ENCODE measurements at regions not wholly inside any gene's neighbourhood (a gene's known extent, or its start where the extent isn't known, plus 50 kb on each side); places are given as distances from the start of the nearest gene placed in this dataset.

- DNase-seq: no peak
- Histone ChIP-seq H3K4me3 (no peak overlapping the region), H3K27ac (no peak overlapping the region), H3K36me3 (no peaks in the 10 kb centered on the region), H3K4me1 (peaks cover 0 to 3% (median 0%) of the 10 kb centered on the region in 6 donors), H3K9me3 (no peaks in the 10 kb centered on the region), H3K27me3 (replicated peaks in 1 of 7) (peaks cover 0 to 50% (median 0%) of the 10 kb centered on the region in 7 donors)
- no peak for TF ChIP-seq CTCF (IDR thresholded peaks at IDR 0.05 in 8 of 11, conservative IDR thresholded peaks at IDR 0.05 in 3 of 11)
- no peak for TF ChIP-seq POLR2A (IDR thresholded peaks at IDR 0.05)
- no peak for TF ChIP-seq POLR2AphosphoS5 (IDR thresholded peaks at IDR 0.05)
- WGBS, 5 donors: 80 to 95% (median 89%) methylated on average over 2 of the region's 2 CpGs
- intact Hi-C loops (cut with DNase I; ENCODE audit: low total_unique reads): loop anchor here (5.0 kb wide), 1 partner anchor 202 kb away; the partner anchor contains the start of gene MGAT5B
Measured at GRCh38 chr17:77068915-77069314, 71.9 kb upstream of the SEC14L1 start.

GRCh38 chr17:77070888-77071279 lies 69.9 kb upstream of the SEC14L1 start:
- intact Hi-C loops (cut with DNase I; ENCODE audit: low total_unique reads): no loop called here
- no peak overlapping the region for H3K27ac ChIP-seq
- no peaks in the 10 kb centered on the region for H3K36me3 ChIP-seq
- peaks cover 0 to 62% (median 0%) of the 10 kb centered on the region in 7 donors for H3K27me3 ChIP-seq (replicated peaks in 1 of 7)
- peaks cover 0 to 3% (median 0%) of the 10 kb centered on the region in 6 donors for H3K4me1 ChIP-seq
- no peaks in the 10 kb centered on the region for H3K9me3 ChIP-seq
- WGBS, 5 donors: 76 to 91% (median 80%) methylated on average over 6 of the region's 6 CpGs
- DNase-seq: no peak
- H3K4me3 ChIP-seq: no peak overlapping the region
- no peak for TF ChIP-seq POLR2AphosphoS5 (IDR thresholded peaks at IDR 0.05)
- TF ChIP-seq CTCF (IDR thresholded peaks at IDR 0.05 in 8 of 11, conservative IDR thresholded peaks at IDR 0.05 in 3 of 11): no peak
- TF ChIP-seq POLR2A (IDR thresholded peaks at IDR 0.05): no peak

- intact Hi-C loops (cut with DNase I; ENCODE audit: low total_unique reads): no loop called here
- peaks cover 0 to 53% (median 0%) of the 10 kb centered on the region in 7 donors for H3K27me3 ChIP-seq (replicated peaks in 1 of 7)
- H3K9me3 ChIP-seq: no peaks in the 10 kb centered on the region
- H3K4me1 ChIP-seq: no peaks in the 10 kb centered on the region
- H3K36me3 ChIP-seq: no peaks in the 10 kb centered on the region
- no peak for DNase-seq
- H3K27ac ChIP-seq: no peak overlapping the region
- no peak overlapping the region for H3K4me3 ChIP-seq
- TF ChIP-seq POLR2A (IDR thresholded peaks at IDR 0.05) (no peak), POLR2AphosphoS5 (IDR thresholded peaks at IDR 0.05) (no peak), CTCF (IDR thresholded peaks at IDR 0.05 in 8 of 11, conservative IDR thresholded peaks at IDR 0.05 in 3 of 11) (no peak)
Measured at GRCh38 chr17:77071925-77072490, 68.8 kb upstream of the SEC14L1 start.

GRCh38 chr17:77072670-77073069 lies 68.1 kb upstream of the SEC14L1 start:
- Histone ChIP-seq H3K9me3 (no peaks in the 10 kb centered on the region), H3K36me3 (no peaks in the 10 kb centered on the region), H3K4me1 (no peaks in the 10 kb centered on the region), H3K27me3 (replicated peaks in 1 of 7) (peaks cover 0 to 47% (median 0%) of the 10 kb centered on the region in 7 donors), H3K27ac (no peak overlapping the region), H3K4me3 (no peak overlapping the region)
- intact Hi-C loops (cut with DNase I; ENCODE audit: low total_unique reads): no loop called here
- TF ChIP-seq POLR2A (IDR thresholded peaks at IDR 0.05): no peak
- TF ChIP-seq POLR2AphosphoS5 (IDR thresholded peaks at IDR 0.05): no peak
- TF ChIP-seq CTCF (IDR thresholded peaks at IDR 0.05 in 8 of 11, conservative IDR thresholded peaks at IDR 0.05 in 3 of 11): no peak
- DNase-seq: no peak
- 52 to 79% (median 72%) methylated on average over 3 to 4 of the region's 4 CpGs for WGBS, 5 donors
